K562 (cell line): ENCODE measurements at regions not wholly inside any gene's neighbourhood (a gene's known extent, or its start where the extent isn't known, plus 50 kb on each side); places are given as distances from the start of the nearest gene placed in this dataset.

Experiments used
- ATF2 ChIP-seq: sonication (generic); formaldehyde crosslinking; IDR thresholded peaks from 2 replicates; pipeline ENCODE4 v1.8.1; 2022; ENCODE audit warnings: missing genetic modification reagents
- ATF7 ChIP-seq: fragments of 450-650 bp; IDR thresholded peaks from 2 replicates; pipeline ENCODE4 v1.7.1; 2014; ENCODE audit warnings: mild to moderate bottlenecking, moderate library complexity
- CREM ChIP-seq: IDR thresholded peaks from 2 replicates; pipeline ENCODE4 v1.6.1; 2014; ENCODE audit warnings: antibody characterized with exemption, low read depth
- CTCF ChIP-seq, 3 experiments: IDR thresholded peaks in 2 of 3; conservative IDR thresholded peaks in 1 of 3; 2 replicates each; pipeline ENCODE4 v1.5.1; 2011 to 2012; ENCODE audit warnings: low read length in 3 of 3, mild to moderate bottlenecking in 3 of 3, control low read depth in 2 of 3, improper control_type of control experiment in 1 of 3, inconsistent platforms in 1 of 3, low read depth in 1 of 3, mixed read lengths in 1 of 3, moderate library complexity in 1 of 3; ENCODE audit not compliant: insufficient read depth in 2 of 3
- HDAC1 ChIP-seq, 2 experiments: fragments of 450-650 bp; IDR thresholded peaks; 2 replicates each; pipeline ENCODE4 v1.6.1; 2016 to 2017; ENCODE audit warnings: inconsistent platforms in 1 of 2, mild to moderate bottlenecking in 1 of 2, moderate library complexity in 1 of 2
- JUND ChIP-seq, 2 experiments: IDR thresholded peaks; 2 replicates in 1 of 2; 3 replicates in 1 of 2; pipeline ENCODE4 v1.6.1; 2011; ENCODE audit warnings: borderline replicate concordance in 2 of 2, low read depth in 2 of 2, low read length in 2 of 2, improper control_type of control experiment in 1 of 2, missing biosample characterization in 1 of 2, missing genetic modification characterization in 1 of 2, missing genetic modification reagents in 1 of 2
- NFE2L1 ChIP-seq: fragments of 450-650 bp; IDR thresholded peaks from 2 replicates; pipeline ENCODE4 v1.6.1; 2016; ENCODE audit warnings: missing genetic modification characterization, low read depth, mild to moderate bottlenecking, missing compliant biosample characterization, moderate library complexity, borderline replicate concordance
- RFX5 ChIP-seq: IDR thresholded peaks from 2 replicates; pipeline ENCODE4 v1.6.1; 2011; ENCODE audit warnings: low read depth, mild to moderate bottlenecking, improper control_type of control experiment, low read length
- THRA ChIP-seq: fragments of 450-650 bp; IDR thresholded peaks from 2 replicates; pipeline ENCODE4 v1.6.1; 2017; ENCODE audit warnings: mild to moderate bottlenecking, moderate library complexity

- TF ChIP-seq CTCF (IDR thresholded peaks at IDR 0.05 in 2 of 3, conservative IDR thresholded peaks at IDR 0.05 in 1 of 3; ENCODE audit: insufficient read depth in 2 of 3, low read depth in 1 of 3, low read length in 3 of 3) (no peak), ATF2 (CRISPR knock-in tag) (no peak), CREM (no peak), HDAC1 (IDR thresholded peaks at IDR 0.05) (no peak), THRA (no peak), NFE2L1 (tag) (no peak), ATF7 (no peak), JUND (IDR thresholded peaks at IDR 0.05; ENCODE audit: borderline replicate concordance, low read depth, low read length) (no peak), JUND (tag; IDR thresholded peaks at IDR 0.05; ENCODE audit: borderline replicate concordance, low read depth, low read length) (no peak), RFX5 (no peak)
Observed at GRCh38 chr12:93101367-93101766, 172.3 kb upstream of the EEA1 start.
